Epithelial cell of esophagus (primary cell): ENCODE measurements at regions not wholly inside any gene's neighbourhood (a gene's known extent, or its start where the extent isn't known, plus 50 kb on each side); places are given as distances from the start of the nearest gene placed in this dataset.
"Not testable (repeated sequence)": the region's sequence is repeated elsewhere in the genome, so short reads cannot be mapped to it uniquely, and the experiment has no call there.

ENCODE experiments used
- DNase-seq: peaks from one replicate; pipeline ENCODE4 v3.0.0; 2010; ENCODE audit warnings: low read depth
- H3K4me3 ChIP-seq: 2 replicates; pipeline ENCODE4 v1.5.1; 2011; ENCODE audit warnings: mild to moderate bottlenecking, low read length, control low read depth
- TF ChIP-seq, protein P1 (sequence below): IDR thresholded peaks from 2 replicates; pipeline ENCODE4 v1.5.1; 2011; ENCODE audit warnings: low read depth, mild to moderate bottlenecking, low read length, control low read depth, inconsistent platforms; ENCODE audit not compliant: insufficient read depth; ENCODE audit errors: missing control alignments

- H3K4me3 ChIP-seq: no peak overlapping the region
- DNase-seq: no peak
- TF ChIP-seq, protein P1, sequence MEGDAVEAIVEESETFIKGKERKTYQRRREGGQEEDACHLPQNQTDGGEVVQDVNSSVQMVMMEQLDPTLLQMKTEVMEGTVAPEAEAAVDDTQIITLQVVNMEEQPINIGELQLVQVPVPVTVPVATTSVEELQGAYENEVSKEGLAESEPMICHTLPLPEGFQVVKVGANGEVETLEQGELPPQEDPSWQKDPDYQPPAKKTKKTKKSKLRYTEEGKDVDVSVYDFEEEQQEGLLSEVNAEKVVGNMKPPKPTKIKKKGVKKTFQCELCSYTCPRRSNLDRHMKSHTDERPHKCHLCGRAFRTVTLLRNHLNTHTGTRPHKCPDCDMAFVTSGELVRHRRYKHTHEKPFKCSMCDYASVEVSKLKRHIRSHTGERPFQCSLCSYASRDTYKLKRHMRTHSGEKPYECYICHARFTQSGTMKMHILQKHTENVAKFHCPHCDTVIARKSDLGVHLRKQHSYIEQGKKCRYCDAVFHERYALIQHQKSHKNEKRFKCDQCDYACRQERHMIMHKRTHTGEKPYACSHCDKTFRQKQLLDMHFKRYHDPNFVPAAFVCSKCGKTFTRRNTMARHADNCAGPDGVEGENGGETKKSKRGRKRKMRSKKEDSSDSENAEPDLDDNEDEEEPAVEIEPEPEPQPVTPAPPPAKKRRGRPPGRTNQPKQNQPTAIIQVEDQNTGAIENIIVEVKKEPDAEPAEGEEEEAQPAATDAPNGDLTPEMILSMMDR: no peak
These were observed 235.9 kb upstream of the PRSS1 start for GRCh38 chr7:142513178-142513955.

DNA sequence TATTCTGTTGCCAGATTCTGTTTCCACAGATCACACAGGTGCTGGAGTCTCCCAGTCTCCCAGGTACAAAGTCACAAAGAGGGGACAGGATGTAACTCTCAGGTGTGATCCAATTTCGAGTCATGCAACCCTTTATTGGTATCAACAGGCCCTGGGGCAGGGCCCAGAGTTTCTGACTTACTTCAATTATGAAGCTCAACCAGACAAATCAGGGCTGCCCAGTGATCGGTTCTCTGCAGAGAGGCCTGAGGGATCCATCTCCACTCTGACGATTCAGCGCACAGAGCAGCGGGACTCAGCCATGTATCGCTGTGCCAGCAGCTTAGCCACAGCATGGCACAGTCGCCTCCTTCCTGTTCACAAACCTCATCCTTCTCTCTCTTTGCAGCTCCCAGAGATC is 237.5 kb upstream of the PRSS1 start:
- TF ChIP-seq, protein P1: no peak
- DNase-seq: peak; percentile 42
- H3K4me3 ChIP-seq: no peak overlapping the region

GRCh38 chr7:142511374-142511773 is 237.9 kb upstream of the PRSS1 start:
- DNase-seq: no peak
- TF ChIP-seq, protein P1: no peak
- no peak overlapping the region for H3K4me3 ChIP-seq

DNA sequence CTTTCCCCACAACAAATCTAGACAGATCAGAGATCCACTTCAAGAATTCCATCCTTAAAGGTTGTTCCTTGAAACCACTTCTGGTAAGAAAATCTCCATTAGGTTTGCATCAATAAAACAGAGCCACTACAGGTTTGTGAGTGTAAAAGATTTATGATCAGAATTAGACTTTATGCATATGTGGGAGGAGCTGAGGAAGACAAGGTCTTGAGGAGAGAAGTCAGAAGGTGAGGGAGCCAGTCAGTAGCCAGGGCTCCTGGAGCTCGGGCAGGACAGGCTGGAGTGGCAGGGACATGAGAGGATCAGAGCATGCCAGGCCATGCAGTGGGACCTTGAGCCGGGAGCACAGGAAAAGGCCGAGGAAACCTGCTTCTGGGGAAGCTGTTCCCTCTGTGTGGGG is 240.0 kb upstream of the PRSS1 start:
- DNase-seq, H3K4me3 ChIP-seq: not testable (repeated sequence)

DNA sequence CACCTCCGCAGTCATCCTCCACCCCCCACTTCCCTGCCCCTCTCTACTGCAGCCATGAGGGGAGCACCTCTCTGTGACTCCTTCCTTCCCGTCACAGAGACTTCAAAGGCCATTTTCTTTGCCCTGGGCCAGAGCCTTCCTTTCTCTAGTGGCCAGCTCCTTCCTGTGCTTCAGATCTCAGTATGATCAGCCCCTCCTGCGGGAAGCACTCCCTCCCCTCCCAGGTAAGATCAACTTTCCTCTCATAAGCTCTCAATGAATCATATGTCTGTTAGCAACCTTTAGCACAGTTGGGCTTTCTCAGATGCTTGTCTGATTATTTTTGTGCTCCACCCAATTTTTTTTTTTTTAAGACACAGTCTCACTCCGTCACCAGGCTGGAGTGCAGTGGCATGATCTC is 241.0 kb upstream of the PRSS1 start:
- TF ChIP-seq, protein P1: no peak
- DNase-seq: peak; percentile 95
- H3K4me3 ChIP-seq: no peak overlapping the region

DNA sequence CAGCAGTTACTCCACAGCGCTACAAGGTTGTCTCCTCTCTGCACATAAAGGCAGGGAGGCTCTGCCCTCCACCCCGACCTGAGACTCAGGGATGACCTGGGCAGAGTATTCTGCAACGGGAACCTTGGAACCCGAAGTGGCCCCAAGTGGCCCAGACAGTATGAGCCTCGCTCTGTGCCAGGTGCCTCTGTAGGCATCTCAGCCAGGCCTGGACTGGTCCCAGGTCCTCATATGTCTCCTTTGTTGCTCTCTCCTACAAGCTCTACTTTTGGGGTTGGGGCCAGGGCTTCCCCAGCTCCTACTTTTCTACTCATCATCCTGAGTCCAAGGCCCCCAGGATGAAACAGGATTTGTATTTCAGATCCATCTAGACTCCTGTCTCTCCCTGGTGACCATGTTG is 241.5 kb upstream of the PRSS1 start:
- TF ChIP-seq, protein P1: no peak
- no peak for DNase-seq
- H3K4me3 ChIP-seq: no peak overlapping the region

GRCh38 chr7:142507066-142507465 is 242.2 kb upstream of the PRSS1 start:
- H3K4me3 ChIP-seq, DNase-seq: not testable (repeated sequence)

- DNase-seq: no peak
- H3K4me3 ChIP-seq: no peak overlapping the region
- TF ChIP-seq, protein P1: no peak
These were observed 242.7 kb upstream of the PRSS1 start for GRCh38 chr7:142506601-142507000.

- not testable (repeated sequence) for H3K4me3 ChIP-seq, DNase-seq
These were observed 245.3 kb upstream of the PRSS1 start for GRCh38 chr7:142503949-142504348.
